Stimulated activated CD4-positive, alpha-beta T cell treated with anti-CD3 and anti-CD28 coated beads, Interleukin-2, amount 100 ng/mL, for 4 hours (primary cell): ENCODE measurements at regions not wholly inside any gene's neighbourhood (a gene's known extent, or its start where the extent isn't known, plus 50 kb on each side); places are given as distances from the start of the nearest gene placed in this dataset.

Experiments
- DNase-seq: peaks from one replicate; pipeline ENCODE4 v3.0.0-alpha.2; 2020; ENCODE audit warnings: low read depth

DNA sequence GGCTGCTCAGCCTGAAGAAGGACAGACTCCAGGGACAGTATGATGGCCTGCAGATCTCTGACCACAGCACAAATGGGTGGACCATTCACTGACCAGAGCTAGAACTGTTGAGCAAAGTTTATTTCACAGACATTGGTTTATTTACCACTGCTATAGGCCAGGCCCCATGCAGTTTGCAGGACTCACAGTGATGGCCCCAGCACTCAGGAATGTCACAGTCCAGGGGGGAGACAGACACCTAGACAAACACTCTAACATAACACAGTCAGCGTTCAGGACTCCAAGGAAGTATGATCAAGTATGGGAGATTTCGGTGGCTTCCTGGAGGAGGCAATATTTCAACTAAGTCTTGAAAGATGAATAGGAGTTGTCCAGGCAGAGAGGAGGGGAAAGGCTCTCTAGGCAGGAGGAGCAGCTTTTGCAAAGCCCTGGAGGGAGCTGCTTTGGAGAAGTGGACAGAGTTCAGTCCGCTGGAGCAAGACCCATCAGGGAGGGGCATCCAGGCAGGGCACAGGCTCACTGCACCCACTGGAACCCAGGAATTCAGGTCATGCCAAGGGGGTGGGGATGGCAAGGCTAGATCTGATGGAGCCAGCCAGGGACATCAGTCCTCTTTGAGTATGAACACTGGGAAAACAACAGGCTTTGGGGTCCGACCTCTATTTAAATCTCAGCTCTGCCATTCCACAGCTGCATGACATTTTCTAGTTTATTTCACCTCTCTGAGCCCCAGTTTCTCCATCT, 454.3 kb downstream of the MATN1 start:
- DNase-seq, result no peak

DNA sequence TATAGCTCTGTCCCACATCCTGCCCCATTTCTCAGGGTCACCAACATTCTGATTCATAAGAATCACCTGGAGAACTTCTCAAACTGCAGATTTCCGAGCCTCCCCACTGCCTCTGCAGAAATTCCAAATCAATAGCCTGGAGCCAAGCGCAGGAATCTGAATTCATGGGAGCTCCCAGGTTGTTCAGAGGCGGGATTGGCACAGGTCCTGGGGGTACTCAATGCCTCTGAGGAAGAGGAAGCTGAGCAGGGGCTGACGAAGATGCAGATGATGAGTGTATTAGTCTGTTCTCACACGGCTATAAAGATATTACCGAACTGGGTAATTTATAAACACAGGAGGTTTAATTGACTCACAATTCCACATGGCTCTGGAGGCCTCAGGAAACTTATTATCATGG, 455.5 kb downstream of the MATN1 start:
- DNase-seq, result no peak

DNA sequence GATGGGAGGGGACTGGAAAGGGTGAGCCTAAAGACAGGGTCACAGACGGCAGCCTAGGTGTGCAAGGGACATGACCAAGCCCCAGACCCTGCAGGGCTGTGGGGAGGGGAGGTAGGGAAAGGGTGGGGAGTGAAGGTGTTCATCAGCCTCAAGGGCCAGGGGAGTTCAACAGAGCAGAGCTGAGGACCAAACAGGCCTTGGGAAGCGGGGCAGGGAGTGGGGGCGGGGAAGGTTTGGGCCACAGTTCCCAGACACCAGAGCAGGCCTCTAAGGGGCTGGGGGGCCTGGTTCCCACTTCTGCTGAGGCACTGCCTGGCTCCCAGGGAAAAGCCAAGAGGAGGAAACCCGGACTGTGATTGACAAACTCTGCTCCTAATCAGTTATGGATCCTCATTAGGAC, 456.3 kb downstream of the MATN1 start:
- DNase-seq, result no peak

DNA sequence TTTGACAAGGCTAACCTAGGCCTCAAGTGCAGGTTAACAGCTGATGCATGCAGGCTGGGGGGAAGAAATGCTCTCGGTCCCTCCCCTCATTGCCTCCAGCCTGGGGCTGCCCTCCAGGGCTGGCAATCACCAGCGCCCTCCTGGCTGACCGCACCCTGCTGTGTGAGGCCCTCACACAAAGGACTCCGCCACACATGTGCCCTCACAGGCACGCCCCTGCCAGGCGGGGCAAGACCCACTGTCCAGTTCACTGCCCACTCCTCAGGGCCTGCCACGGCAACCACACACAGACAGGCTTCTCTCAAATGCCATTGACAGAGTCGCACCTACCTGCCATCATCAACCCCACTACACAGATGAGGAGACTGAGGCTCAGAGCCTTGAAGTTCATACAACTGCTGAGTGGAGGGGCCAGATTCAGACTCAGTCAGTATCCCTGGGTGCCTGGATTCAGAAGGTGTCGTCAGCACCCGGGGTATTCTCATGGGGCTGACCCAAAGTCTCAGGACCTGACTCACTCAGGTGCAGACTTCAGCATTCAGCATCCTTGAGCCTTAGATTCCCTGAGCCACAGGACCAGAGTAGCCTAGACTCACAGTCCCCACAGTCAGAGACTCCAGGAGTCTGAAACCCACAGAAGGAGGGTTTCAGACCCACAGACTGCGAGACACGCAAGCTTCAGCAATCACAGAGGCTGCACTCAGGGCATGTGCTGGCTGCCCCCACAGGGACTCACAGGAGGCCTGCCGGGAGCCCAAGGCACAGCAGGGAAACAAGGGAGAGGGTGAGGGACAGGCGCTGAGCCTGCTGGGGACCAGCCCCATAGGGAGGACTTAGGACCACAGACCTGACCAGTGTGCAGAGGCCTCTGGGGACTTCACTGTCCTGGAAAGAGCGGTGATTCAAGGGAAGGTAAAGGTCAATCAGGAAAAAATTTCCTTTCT, 458.0 kb downstream of the MATN1 start:
- no peak for DNase-seq

DNA sequence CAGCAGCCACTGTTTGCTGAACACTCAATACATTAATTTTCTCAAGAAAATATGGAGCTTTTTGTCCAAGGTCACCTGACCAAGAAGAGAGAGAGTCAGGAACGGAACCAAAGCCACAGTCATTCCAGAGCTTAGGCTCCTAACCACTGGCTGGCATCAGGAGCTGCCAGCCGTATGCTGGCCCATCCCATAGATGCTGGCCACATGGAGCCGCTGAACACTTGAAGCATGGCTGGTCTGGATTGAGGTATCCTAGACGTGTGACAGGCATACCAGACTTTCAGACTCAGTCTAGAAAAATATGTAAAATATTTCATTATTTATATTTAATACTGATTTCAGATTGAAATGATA, 458.7 kb downstream of the MATN1 start:
- no peak for DNase-seq

DNA sequence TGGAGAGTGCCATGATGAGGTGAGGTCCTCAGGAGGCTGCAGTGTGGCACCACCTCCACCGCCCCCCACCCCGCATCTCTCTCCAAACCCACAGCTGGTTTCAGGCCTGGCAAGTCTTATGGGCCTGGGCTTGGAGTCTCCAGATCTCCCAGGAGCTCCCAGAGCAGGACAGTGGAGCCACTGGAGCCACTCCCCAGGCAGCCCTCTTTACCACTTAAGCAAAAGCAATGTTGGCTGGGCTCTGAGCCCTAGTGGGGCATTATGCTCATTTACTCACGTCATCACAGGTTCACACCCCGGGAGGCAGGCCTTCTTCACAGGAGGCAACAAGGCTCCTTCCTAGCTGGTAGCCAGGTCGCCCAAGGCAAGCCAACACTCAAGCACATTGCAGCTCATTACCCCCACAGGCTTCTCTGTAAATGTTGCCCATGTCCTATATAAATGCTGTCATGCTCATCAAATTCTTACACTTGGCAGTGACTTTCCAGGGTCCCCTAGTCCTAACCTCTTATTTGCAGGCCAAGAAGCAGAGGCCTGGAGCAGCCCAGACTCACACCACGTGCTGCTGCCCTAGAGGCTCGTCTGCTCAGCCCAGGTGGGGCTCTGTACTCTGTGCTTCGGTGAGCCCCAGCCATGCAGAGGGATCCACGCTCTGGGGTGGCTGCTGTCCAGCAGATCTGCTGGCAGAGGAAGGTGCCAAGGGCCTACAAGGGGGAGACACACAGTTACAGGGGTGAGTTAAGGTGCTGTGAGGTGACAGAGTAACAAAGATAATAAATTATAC, 459.3 kb downstream of the MATN1 start:
- no peak for DNase-seq

DNA sequence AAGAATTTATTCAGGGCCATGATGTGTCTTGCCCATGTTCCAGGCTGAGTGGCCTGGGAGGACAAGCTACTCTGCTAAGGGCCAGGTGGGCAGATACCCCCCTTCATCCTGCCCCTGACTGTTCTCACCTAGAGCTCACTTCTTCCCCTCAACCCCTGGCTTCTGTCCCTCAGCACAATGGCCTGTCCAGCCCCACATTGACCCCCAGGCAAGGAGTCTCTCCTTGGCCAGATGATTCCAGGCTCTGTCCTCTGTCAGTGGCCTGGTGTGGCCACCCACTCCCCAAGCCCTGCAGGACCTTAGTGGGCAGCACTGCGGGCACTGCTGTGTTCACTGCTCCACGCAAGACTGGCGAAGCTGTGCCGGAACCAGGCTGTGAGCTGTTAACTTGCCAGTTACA, 460.0 kb downstream of the MATN1 start:
- no peak for DNase-seq

DNA sequence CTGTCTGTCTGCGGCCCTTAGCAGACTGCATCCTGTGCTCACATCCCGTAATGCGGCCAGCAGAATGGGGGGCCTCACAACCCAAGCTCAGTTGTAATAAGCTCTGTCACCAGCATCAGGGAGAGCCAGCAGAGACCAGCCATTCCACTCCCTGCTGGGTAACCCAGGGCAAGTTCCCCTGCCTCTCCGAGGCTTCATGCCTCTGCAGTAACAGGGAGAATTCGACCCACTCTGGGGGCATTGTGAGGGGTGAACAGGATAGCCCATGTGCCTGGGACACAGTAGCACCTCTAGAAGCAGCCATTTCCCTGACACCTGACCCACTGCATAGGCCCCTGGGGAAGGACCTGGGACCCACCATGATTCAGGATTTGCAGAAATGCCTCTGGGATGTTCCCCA, 461.2 kb downstream of the MATN1 start:
- DNase-seq, result no peak

DNA sequence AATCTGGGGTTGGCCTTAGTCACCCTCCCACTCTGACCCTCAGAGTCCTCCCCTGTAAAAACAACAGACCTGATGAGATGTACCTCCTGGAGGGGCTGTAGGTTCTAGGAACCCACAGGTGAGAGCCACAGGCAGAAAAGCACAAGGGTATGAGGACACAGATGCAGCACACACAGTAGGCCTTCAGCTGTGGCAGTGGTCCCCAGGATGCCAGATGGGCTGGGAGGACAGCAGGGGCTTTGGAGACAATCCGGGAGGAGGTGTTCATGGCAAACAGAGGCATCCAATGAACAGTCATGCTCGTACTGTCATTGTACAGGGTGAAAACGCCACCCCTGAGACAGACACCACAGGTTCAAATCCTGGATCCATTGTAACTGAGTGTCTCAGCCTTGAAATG, 463.1 kb downstream of the MATN1 start:
- no peak for DNase-seq

DNA sequence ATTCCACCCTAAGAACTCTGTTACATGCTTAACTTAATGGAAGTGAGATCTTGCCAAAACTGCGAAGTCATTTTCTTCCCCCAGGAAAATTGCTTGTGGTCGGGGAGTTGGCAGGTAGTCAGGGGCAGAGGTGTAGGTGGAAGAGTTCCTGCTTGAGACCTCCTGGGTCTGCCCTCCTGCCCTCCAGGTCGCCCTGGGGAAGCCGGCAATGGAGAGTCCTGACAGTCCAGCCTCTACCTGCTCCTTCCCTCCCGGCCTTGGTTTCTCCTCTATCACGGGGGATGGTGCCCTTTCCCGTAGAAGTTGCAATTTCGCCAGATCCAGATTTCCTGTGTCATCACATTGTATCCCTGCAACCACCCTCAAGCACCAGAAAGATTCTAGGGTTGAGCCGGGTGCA, 463.8 kb downstream of the MATN1 start:
- DNase-seq, result no peak

DNA sequence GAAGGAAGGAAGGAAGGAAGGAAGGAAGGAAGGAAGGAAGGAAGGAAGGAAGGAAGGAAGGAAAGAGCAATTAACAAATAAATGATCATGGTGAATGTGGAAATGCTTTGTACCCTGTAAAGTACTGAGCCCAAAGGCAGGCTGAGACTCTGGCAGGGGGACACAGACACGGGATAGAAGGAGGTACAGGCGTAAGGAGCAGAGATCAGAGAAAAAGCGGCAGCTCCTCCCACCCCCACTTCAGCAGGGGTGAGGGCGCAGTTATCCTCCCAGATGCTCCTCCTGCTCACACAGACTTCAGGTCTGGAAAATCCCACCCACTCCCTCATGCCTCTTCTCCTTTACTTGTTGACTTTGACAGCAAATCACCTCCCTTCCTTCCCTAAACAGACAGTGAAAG, 464.5 kb downstream of the MATN1 start:
- DNase-seq, result no peak

DNA sequence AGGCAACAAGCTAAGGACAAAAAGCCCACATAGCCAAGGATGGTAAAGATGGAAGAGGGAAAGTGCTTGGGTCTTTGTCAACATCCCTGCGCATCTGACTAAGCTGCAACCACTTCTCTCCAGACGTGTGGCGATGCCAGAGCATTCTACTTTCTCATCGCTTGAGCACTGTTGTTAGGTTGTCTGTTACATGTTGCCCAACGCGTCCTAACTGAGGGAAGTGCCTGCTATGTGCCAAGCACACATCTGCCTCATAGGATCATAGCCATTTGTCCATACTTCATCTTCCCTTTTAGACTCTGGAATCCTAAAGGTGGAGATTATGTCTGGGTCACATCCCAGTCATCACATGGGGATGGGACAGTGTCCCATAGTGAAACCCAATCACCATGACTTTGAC, 464.9 kb downstream of the MATN1 start:
- DNase-seq, result no peak

DNA sequence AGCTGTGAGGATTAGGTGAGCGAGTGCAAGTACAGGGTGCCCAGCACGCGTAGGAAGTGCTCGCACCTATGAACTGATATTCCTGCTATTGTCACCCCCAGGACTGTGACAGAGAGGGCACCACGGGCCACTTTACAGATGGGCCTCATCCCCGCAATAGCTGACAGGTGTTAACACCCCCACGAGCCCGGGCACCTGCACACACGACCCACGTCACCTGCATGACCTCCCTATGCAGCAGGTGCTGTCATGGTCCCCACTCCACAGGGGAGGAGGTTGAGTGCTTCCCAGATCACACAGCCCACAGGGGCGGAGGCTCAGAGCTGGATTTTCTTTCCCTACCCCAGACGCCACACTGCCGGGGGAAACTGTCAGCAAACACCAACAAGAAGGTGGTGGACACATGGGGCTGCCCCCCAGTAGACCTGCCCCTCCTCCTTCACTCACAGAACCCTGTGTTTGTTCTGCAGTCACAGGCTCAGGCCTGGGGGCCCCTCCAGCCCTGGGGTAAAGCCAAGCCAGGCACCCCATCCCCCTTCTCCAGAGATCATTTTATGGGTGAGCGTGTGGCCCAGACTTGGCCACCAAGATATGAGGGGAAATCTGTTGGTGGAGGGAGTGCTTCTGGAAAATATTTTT, 465.5 kb downstream of the MATN1 start:
- no peak for DNase-seq

DNA sequence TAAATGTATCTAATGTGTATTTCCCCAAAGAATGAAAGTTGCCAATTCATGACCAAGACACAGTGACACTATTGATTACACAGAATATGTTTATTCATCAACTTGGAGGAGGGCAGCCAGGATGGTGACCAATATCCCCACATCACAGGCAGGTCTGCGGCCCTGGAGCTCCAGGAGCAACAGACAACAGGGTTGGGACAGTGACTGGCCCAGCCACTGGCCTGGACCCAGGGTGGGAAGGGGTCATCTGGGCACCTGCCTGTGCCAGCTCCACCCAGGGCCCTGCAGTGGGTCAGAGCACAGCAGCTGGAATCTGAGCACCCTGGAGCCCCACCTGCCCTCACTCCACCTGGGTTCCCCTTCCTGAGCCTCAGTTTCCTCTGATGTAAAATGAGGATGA, 466.1 kb downstream of the MATN1 start:
- no peak for DNase-seq

DNA sequence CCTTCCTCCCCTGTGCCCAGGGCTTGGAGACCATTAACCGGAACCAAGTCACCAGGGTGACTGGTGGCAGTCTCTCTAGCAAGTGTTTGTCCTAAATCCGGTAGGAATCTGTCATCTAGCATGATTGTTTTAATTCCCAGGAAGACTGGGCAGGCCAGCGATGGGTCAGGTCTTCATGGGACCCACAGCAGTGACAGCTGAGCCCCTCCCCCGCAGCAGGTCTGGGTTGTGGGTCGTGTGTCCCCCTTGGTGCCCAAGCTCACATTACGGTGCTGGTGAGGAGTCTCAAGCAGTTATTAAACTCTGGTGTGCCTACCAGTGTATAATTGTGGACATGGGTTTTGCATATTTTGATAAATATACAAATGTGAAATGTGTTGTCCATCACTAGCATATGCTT, 466.5 kb downstream of the MATN1 start:
- DNase-seq, result no peak

DNA sequence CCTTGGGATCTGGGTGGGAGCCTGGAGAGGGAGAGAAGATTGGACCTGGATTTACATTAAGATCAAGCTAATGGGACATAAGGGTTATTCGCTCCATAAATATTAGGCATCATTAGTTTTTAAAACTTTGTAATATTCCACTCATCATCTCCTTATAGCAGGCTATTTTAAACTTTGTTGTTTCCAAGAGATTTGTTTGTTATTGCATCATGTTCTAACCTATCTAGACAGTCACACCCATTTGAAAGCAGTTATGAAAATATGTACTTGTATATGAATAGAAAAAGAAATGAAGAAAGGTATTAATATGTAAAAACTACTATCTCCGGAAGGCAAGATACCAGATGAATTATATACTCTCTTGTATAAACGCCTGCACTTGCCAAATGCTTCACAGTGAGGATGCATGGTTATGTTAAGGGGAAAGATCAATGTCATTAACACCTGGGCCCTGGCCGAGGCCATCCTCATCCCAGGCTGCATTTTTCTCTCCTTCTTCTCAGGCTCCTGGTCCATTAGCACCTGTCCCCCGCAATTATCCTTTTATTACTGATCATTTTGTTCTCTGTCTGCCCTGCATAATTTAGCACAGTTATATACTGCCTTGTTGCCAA, 468.2 kb downstream of the MATN1 start:
- no peak for DNase-seq

DNA sequence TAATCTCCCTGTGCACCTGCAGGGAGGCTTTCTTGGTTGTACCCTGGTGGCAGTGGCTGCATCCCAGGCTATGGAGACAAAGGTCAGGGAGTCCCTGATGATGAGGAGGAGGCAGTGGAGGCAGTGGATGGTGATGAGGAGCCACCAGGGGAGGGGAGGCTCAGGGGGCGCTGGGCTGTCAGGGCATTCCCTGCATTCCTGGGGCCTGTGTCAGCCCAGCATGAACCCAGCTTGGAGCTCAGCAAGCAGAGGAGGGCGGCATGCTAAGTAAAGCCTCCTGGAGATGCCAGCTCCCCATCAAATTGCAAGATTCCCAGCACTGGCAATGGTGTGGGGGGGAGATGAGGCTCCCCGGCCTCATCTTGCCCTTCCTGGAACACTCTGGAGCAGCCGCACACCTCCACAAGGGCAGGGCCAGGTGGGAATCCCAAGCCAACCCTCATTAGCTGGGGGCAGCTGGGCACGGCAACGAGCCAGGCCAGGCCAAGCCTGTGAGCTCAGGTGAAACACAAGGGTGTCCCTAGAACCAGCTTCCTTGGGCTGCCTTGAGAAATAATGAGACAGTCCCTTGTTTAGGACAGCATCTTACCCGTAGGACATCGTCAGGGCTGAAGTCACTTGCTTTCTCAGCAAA, 469.5 kb downstream of the MATN1 start:
- no peak for DNase-seq

DNA sequence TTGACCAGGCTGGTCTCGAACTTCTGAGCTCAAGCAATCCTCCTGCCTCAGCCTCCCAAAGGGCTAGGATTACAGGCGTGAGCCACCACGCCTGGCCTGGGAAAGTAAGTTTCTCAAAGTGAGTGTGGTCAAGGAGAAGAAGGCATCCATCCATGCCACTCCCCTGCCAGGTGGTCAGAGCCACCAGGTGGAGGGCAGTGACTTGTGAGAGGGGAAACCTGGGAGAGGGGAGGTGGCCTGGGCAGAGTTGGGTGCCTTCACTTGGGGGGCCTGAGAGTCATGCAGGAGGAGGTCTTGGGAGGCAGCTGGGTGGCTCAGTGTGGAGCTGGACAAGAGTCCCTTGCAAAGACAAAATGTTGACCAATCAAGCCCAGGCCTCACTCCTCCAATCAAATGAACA, 470.0 kb downstream of the MATN1 start:
- DNase-seq, result no peak

DNA sequence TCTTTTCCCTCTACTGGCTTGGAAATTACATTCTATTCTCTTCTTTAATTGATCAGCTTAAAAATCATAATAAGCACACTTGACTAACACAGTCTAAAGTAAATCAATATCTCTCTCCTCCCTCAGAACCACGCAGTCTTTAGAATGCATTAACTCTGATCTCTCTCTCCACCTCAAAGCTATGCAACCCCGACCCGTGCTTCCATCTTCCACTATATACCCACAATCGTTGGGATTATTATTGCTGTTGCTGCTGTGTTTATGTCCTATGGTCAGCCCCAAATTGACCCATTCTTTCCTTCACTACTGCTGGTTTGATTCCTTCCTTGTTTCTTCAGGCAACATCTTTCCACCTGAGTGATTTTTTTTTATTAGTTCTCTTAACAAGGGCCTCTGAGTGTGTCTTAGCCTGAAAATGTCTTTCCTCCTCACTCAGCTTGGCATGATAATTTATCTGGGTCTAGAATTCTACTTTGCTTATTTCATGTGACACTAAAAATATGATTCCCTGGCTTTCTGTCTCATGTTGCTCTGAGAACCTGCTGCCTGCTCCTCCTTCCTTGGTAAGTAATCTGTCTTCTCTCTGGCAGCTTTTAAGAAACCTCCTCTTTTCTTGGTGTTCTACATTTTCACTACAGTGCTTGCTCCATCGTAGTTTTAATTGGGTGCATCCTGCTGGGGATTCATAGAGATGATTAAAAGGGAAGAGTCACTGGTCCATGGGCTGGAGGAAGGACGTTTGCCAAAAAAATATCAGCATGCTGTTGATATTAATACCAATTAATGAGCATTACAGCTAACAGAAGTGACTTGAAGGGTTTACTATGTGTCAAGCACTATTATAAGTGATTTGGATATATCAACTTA, 472.2 kb downstream of the MATN1 start:
- no peak for DNase-seq

DNA sequence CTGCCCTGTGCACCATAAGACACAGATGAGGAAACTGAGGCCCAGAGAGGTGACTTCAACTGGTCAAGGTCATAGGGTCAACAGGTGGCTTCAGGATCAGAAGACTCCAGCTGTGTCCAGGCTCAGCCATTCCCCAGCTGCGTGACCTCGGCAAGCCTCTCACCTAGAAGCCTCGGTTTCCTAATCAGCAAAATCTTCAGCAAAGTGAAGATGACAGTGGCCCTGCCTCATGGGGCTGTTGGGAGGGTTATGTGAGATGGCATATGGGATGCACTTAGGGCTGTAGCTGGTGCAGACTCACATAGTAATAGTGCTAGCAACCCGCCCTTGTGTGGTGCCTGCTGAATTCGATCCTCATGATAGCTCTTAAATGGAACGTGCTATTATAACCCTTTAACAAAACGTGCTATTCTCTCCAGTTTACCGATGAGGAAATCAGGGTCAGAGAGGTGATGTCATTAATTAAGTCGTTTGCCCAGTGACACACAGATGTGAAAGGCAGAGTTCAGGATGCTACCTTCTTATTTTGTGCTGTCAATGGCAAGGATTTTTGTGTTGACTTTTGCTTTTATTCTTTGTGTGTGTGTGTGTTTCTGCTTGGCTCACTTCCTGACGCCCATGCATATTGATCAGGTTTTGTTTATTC, 472.9 kb downstream of the MATN1 start:
- no peak for DNase-seq
